OCI-LY1 (cell line): ENCODE measurements at regions not wholly inside any gene's neighbourhood (a gene's known extent, or its start where the extent isn't known, plus 50 kb on each side); places are given as distances from the start of the nearest gene placed in this dataset.

Experiments used
- H2AFZ ChIP-seq: fragments of 200-600 bp; sonication (generic), shearing (Covaris generic); 2 replicates; pipeline ENCODE4 v1.6.0; 2014; ENCODE audit warnings: antibody characterized with exemption, mild to moderate bottlenecking, low read length
- H3F3A ChIP-seq: fragments of 200-600 bp; sonication (generic), shearing (Covaris generic); 2 replicates; pipeline ENCODE4 v1.6.0; 2014; ENCODE audit warnings: mild to moderate bottlenecking, antibody characterized with exemption, low read length, moderate library complexity; ENCODE audit not compliant: insufficient read depth
- H3K27ac ChIP-seq: fragments of 200-600 bp; sonication (generic); 2 replicates; pipeline ENCODE4 v1.5.1; 2014; ENCODE audit warnings: low read length, mixed run types, mild to moderate bottlenecking, low read depth; ENCODE audit not compliant: poor library complexity, severe bottlenecking
- H3K27me3 ChIP-seq: fragments of 200-600 bp; sonication (generic); 2 replicates; pipeline ENCODE4 v1.6.0; 2014; ENCODE audit warnings: antibody characterized with exemption, mild to moderate bottlenecking, low read length, moderate library complexity; ENCODE audit not compliant: insufficient read depth
- H3K36me3 ChIP-seq: fragments of 200-600 bp; sonication (generic); 2 replicates; pipeline ENCODE4 v1.6.1; 2014; ENCODE audit warnings: mild to moderate bottlenecking, antibody characterized with exemption, low read length, moderate library complexity, mixed read lengths; ENCODE audit not compliant: insufficient read depth
- H3K4me1 ChIP-seq: fragments of 200-600 bp; sonication (generic); 2 replicates; pipeline ENCODE4 v1.5.1; 2014; ENCODE audit warnings: mild to moderate bottlenecking, low read length, moderate library complexity; ENCODE audit not compliant: insufficient read depth, severe bottlenecking
- H3K4me2 ChIP-seq: fragments of 200-600 bp; sonication (generic), shearing (Covaris generic); 2 replicates; pipeline ENCODE4 v1.6.1; 2014; ENCODE audit warnings: low read length
- H3K4me3 ChIP-seq: fragments of 200-600 bp; sonication (generic); 2 replicates; pipeline ENCODE4 v1.5.1; 2014; ENCODE audit warnings: low read length, low read depth, mild to moderate bottlenecking, mixed read lengths; ENCODE audit not compliant: poor library complexity, severe bottlenecking
- H3K79me2 ChIP-seq: fragments of 200-600 bp; shearing (Covaris generic); 2 replicates; pipeline ENCODE4 v1.6.1; 2016; ENCODE audit warnings: mixed run types, low read length, mixed read lengths; ENCODE audit not compliant: insufficient read depth
- H3K9ac ChIP-seq: fragments of 200-600 bp; sonication (generic), shearing (Covaris generic); 2 replicates; pipeline ENCODE4 v1.6.1; 2014; ENCODE audit warnings: mild to moderate bottlenecking, low read length, mixed read lengths
- H3K9me2 ChIP-seq: fragments of 200-600 bp; sonication (generic), shearing (Covaris generic); 2 replicates; pipeline ENCODE4 v1.6.1; 2014; ENCODE audit warnings: low read depth, mild to moderate bottlenecking, low read length, mixed read lengths
- H3K9me3 ChIP-seq: fragments of 200-600 bp; shearing (Covaris generic); 2 replicates; pipeline ENCODE4 v1.6.1; 2014; ENCODE audit warnings: low read length, mixed read lengths
- H4K20me1 ChIP-seq: fragments of 200-600 bp; sonication (generic), shearing (Covaris generic); 2 replicates; pipeline ENCODE4 v1.6.0; 2016; ENCODE audit warnings: mild to moderate bottlenecking, low read length; ENCODE audit not compliant: insufficient read depth
- EZH2 ChIP-seq: fragments of 200-600 bp; sonication (generic), shearing (Covaris generic); IDR thresholded peaks from 2 replicates; pipeline ENCODE4 v1.8.0; 2017; ENCODE audit warnings: borderline replicate concordance, mixed run types, mild to moderate bottlenecking, antibody characterized with exemption, low read length, moderate library complexity, mixed read lengths
- TF ChIP-seq, protein P1 (sequence below): fragments of 200-600 bp; sonication (generic), shearing (Covaris generic); IDR thresholded peaks from 2 replicates; pipeline ENCODE4 v1.5.1; 2017; ENCODE audit warnings: mild to moderate bottlenecking, antibody characterized with exemption, low read length, moderate library complexity, mixed read lengths

DNA sequence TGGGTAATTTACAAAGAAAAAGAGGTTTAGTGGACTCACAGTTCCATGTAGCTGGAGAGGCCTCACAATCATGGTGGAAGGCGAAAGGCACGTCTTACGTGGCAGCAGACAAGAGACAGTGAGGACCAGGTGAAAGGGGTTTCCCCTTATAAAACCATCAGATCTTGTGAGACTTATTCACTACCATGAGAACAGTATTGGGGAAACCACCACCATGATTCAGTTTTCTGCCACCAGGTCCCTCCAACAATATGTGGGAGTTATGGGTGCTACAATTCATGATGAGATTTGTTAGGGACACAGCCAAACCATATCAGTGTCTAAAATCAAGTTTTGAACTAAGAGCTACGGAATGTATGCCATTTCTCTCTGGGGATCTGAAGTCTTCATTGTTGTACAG is 354.8 kb upstream of the C2CD4B start:
- Histone ChIP-seq H3K36me3 (no peaks in the 10 kb centered on the region), H3K27me3 (no peaks in the 10 kb centered on the region), H3K9ac (no peak overlapping the region), H4K20me1 (no peaks in the 10 kb centered on the region), H3F3A (no peaks in the 10 kb centered on the region), H2AFZ (no peak overlapping the region), H3K79me2 (no peaks in the 10 kb centered on the region), H3K27ac (no peak overlapping the region), H3K9me2 (no peaks in the 10 kb centered on the region), H3K9me3 (no peaks in the 10 kb centered on the region), H3K4me1 (no peaks in the 10 kb centered on the region), H3K4me2 (no peak overlapping the region), H3K4me3 (no peak overlapping the region)
- TF ChIP-seq EZH2 = no peak
- TF ChIP-seq, protein P1, sequence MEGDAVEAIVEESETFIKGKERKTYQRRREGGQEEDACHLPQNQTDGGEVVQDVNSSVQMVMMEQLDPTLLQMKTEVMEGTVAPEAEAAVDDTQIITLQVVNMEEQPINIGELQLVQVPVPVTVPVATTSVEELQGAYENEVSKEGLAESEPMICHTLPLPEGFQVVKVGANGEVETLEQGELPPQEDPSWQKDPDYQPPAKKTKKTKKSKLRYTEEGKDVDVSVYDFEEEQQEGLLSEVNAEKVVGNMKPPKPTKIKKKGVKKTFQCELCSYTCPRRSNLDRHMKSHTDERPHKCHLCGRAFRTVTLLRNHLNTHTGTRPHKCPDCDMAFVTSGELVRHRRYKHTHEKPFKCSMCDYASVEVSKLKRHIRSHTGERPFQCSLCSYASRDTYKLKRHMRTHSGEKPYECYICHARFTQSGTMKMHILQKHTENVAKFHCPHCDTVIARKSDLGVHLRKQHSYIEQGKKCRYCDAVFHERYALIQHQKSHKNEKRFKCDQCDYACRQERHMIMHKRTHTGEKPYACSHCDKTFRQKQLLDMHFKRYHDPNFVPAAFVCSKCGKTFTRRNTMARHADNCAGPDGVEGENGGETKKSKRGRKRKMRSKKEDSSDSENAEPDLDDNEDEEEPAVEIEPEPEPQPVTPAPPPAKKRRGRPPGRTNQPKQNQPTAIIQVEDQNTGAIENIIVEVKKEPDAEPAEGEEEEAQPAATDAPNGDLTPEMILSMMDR = no peak

DNA sequence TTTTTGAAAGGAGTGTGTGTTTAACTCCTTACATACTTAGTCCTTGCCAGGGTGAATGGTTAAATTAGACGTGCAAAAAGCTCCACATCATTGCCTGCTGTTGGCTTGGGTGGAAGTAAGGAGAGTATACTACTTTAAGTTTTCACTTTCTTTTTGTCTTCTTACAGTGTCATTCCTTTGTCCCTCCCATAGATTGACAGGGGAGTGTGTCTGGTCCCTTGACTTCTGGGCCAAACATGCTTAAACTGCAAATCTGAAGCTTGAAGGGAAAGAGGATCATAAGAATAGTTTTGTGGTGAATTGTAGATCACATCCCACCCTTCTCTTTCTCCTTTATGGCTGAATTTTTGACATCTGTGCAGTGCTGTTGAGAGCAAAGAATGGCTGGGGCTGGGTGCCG is 355.8 kb upstream of the C2CD4B start:
- H3K4me2 ChIP-seq = no peak overlapping the region

DNA sequence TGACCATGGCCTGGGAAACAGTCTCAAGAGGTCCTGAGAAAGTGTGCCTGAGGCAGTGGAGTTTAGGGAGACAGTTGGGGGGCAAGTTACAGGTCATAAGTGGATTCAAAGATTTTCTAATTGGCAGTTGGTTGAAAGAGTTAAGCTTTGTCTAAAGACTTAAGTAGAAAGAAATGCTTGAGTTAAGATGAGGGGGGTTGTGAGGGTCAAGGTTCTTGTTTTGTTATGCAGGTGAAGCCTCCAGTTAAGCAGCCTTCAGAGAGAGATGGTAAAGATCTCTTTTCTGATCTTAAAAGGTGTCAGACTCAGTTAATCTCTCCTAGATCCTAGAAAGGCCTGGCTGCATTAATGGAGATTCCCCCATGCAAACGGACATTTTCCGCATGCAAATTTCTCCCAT is 356.3 kb upstream of the C2CD4B start:
- no peaks in the 10 kb centered on the region for H4K20me1 ChIP-seq
- H3K27me3 ChIP-seq = no peaks in the 10 kb centered on the region
- no peaks in the 10 kb centered on the region for H3K9me3 ChIP-seq
- no peak overlapping the region for H3K4me3 ChIP-seq
- no peaks in the 10 kb centered on the region for H3K36me3 ChIP-seq
- no peak overlapping the region for H3K27ac ChIP-seq
- TF ChIP-seq, protein P1 = no peak
- no peaks in the 10 kb centered on the region for H3K79me2 ChIP-seq
- no peak overlapping the region for H3K4me2 ChIP-seq
- H3K9me2 ChIP-seq = no peaks in the 10 kb centered on the region
- no peak overlapping the region for H3K9ac ChIP-seq
- H2AFZ ChIP-seq = no peak overlapping the region
- H3F3A ChIP-seq = no peaks in the 10 kb centered on the region
- H3K4me1 ChIP-seq = no peaks in the 10 kb centered on the region

More for the DNA sequence above, 355.8 kb upstream of the C2CD4B start:
- Histone ChIP-seq H3K4me3 (no peak overlapping the region), H3K27ac (no peak overlapping the region), H3K27me3 (no peaks in the 10 kb centered on the region), H3K36me3 (no peaks in the 10 kb centered on the region), H3K79me2 (no peaks in the 10 kb centered on the region), H3K9me2 (no peaks in the 10 kb centered on the region), H2AFZ (no peak overlapping the region), H3K9ac (no peak overlapping the region), H4K20me1 (no peaks in the 10 kb centered on the region), H3K9me3 (no peaks in the 10 kb centered on the region), H3K4me1 (no peaks in the 10 kb centered on the region), H3F3A (no peaks in the 10 kb centered on the region)
- TF ChIP-seq, protein P1 = no peak
- no peak for TF ChIP-seq EZH2
